HL-60 (cell line): ENCODE measurements at regions not wholly inside any gene's neighbourhood (a gene's known extent, or its start where the extent isn't known, plus 50 kb on each side); places are given as distances from the start of the nearest gene placed in this dataset.
A peak's percentile ranks its signal among the peaks of the same experiment; 100 is the strongest.
"Not testable (repeated sequence)": the region's sequence is repeated elsewhere in the genome, so short reads cannot be mapped to it uniquely, and the experiment has no call there.

ENCODE experiments used
- DNase-seq, 2 experiments: peaks; one replicate each; pipeline ENCODE4 v3.0.0-alpha.2; 2010 to 2020; ENCODE audit warnings: low read depth in 1 of 2, low spot score in 1 of 2
- H3K27ac ChIP-seq: fragments of 250-450 bp; sonication (Bioruptor Pico); replicated peaks from 2 replicates; pipeline ENCODE4 v1.5.1; 2020; ENCODE audit warnings: mild to moderate bottlenecking, moderate library complexity
- H3K27me3 ChIP-seq: fragments of 250-450 bp; sonication (Bioruptor Pico); 2 replicates; pipeline ENCODE4 v1.5.1; 2021; ENCODE audit warnings: mild to moderate bottlenecking, moderate library complexity; ENCODE audit not compliant: insufficient read depth, poor library complexity, severe bottlenecking
- H3K4me3 ChIP-seq: replicated peaks from 2 replicates; pipeline ENCODE4 v1.5.1; 2011; ENCODE audit warnings: mild to moderate bottlenecking, control low read depth, low read length; ENCODE audit not compliant: insufficient read depth
- GABPA ChIP-seq: IDR thresholded peaks from 2 replicates; pipeline ENCODE4 v1.6.1; 2012; ENCODE audit warnings: low read depth
- POLR2AphosphoS5 ChIP-seq: IDR thresholded peaks from 2 replicates; pipeline ENCODE4 v1.6.1; 2012; ENCODE audit warnings: low read depth
- SPI1 ChIP-seq: IDR thresholded peaks from 2 replicates; pipeline ENCODE4 v1.6.1; 2012; ENCODE audit warnings: low read depth, mild to moderate bottlenecking, borderline replicate concordance
- TF ChIP-seq, protein P1 (sequence below): IDR thresholded peaks from 2 replicates; pipeline ENCODE4 v1.6.1; 2012; ENCODE audit warnings: low read depth; ENCODE audit not compliant: insufficient replicate concordance
- TF ChIP-seq, protein P2 (sequence below): IDR thresholded peaks from one replicate; pipeline ENCODE4 v1.5.1; 2011; ENCODE audit warnings: low read length, control low read depth, inconsistent platforms; ENCODE audit not compliant: insufficient read depth

- DNase-seq, result no peak
- H3K27ac ChIP-seq, result no peak overlapping the region
- no peak for TF ChIP-seq SPI1
- TF ChIP-seq POLR2AphosphoS5, result no peak
- TF ChIP-seq, protein P1, sequence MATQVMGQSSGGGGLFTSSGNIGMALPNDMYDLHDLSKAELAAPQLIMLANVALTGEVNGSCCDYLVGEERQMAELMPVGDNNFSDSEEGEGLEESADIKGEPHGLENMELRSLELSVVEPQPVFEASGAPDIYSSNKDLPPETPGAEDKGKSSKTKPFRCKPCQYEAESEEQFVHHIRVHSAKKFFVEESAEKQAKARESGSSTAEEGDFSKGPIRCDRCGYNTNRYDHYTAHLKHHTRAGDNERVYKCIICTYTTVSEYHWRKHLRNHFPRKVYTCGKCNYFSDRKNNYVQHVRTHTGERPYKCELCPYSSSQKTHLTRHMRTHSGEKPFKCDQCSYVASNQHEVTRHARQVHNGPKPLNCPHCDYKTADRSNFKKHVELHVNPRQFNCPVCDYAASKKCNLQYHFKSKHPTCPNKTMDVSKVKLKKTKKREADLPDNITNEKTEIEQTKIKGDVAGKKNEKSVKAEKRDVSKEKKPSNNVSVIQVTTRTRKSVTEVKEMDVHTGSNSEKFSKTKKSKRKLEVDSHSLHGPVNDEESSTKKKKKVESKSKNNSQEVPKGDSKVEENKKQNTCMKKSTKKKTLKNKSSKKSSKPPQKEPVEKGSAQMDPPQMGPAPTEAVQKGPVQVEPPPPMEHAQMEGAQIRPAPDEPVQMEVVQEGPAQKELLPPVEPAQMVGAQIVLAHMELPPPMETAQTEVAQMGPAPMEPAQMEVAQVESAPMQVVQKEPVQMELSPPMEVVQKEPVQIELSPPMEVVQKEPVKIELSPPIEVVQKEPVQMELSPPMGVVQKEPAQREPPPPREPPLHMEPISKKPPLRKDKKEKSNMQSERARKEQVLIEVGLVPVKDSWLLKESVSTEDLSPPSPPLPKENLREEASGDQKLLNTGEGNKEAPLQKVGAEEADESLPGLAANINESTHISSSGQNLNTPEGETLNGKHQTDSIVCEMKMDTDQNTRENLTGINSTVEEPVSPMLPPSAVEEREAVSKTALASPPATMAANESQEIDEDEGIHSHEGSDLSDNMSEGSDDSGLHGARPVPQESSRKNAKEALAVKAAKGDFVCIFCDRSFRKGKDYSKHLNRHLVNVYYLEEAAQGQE, result no peak
- H3K4me3 ChIP-seq, result no peak overlapping the region
- H3K27me3 ChIP-seq, result peaks cover 2% of the 10 kb centered on the region
These were observed 352.1 kb upstream of the ZFHX3 start for GRCh38 chr16:73399997-73400396.

DNA sequence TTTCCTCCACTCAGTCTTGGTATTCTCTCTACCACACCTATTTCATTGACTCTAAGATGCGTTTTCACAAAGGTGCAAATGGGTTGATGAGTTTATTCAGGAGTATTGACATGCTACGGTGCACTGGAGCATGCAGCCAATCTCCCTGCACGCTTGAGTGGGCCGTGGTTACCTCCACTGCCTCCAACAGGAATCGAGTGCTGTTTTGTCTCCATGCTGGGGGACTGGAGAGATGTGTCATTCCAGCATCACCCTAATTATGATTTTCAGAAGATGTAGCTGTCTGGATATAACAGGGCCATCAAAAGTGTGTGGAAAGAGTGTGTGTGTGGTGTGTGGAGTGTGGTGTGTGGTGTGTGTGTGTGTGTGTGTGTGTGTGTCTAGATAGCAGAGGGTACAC lies 351.6 kb upstream of the ZFHX3 start:
- no peak for TF ChIP-seq POLR2AphosphoS5
- TF ChIP-seq, protein P1, result no peak
- TF ChIP-seq GABPA, result no peak
- TF ChIP-seq SPI1, result no peak
- TF ChIP-seq, protein P2, sequence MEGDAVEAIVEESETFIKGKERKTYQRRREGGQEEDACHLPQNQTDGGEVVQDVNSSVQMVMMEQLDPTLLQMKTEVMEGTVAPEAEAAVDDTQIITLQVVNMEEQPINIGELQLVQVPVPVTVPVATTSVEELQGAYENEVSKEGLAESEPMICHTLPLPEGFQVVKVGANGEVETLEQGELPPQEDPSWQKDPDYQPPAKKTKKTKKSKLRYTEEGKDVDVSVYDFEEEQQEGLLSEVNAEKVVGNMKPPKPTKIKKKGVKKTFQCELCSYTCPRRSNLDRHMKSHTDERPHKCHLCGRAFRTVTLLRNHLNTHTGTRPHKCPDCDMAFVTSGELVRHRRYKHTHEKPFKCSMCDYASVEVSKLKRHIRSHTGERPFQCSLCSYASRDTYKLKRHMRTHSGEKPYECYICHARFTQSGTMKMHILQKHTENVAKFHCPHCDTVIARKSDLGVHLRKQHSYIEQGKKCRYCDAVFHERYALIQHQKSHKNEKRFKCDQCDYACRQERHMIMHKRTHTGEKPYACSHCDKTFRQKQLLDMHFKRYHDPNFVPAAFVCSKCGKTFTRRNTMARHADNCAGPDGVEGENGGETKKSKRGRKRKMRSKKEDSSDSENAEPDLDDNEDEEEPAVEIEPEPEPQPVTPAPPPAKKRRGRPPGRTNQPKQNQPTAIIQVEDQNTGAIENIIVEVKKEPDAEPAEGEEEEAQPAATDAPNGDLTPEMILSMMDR, result no peak
- no peak for DNase-seq

DNA sequence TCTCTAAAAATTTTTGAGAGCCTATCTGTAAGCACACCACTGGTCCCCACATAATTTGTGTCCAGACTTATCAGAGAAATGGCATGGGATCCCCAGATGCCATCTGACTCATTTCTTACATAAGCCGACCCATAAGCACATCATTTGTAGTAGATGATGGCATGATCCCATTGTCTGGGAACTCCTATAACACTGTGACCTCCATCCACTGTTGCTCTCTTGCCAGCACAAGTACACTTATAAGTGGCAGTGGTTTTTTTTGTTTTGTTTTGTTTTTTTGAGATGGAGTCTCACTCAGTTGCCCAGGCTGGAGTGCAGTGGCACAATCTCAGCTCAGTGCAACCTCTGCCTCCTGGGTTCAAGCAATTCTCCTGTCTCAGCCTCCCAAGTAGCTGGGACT lies 350.7 kb upstream of the ZFHX3 start:
- H3K27me3 ChIP-seq, DNase-seq, H3K27ac ChIP-seq, H3K4me3 ChIP-seq: not testable (repeated sequence)

More for the DNA sequence above, 351.6 kb upstream of the ZFHX3 start:
- no peak overlapping the region for H3K27ac ChIP-seq
- peaks cover 2% of the 10 kb centered on the region for H3K27me3 ChIP-seq
- H3K4me3 ChIP-seq, result no peak overlapping the region

GRCh38 chr16:73396556-73396955 lies 348.6 kb upstream of the ZFHX3 start:
- Histone ChIP-seq H3K27me3 (no peaks in the 10 kb centered on the region), H3K27ac (no peak overlapping the region), H3K4me3 (no peak overlapping the region)
- peak; percentile 16 to 72 for DNase-seq
- TF ChIP-seq SPI1, result peak; percentile 81; the same call in 1 of the 2 replicates
- TF ChIP-seq, protein P1, result no peak
- TF ChIP-seq POLR2AphosphoS5, result peak; percentile 87
- TF ChIP-seq, protein P2, result no peak
